Duodenal mucosa (tissue), 2 donors: ENCODE measurements at regions not wholly inside any gene's neighbourhood (a gene's known extent, or its start where the extent isn't known, plus 50 kb on each side); places are given as distances from the start of the nearest gene placed in this dataset.

Source experiments
- H3K27ac ChIP-seq: one replicate; pipeline ENCODE4 v1.7.0; 2013; ENCODE audit warnings: low read depth, low read length
- H3K27me3 ChIP-seq, 2 donors: one replicate each; pipeline ENCODE4 v1.7.0; 2013; ENCODE audit warnings: low read length in 2 of 2, control low read depth in 1 of 2; ENCODE audit not compliant: insufficient read depth in 2 of 2, control insufficient read depth in 1 of 2
- H3K36me3 ChIP-seq, 2 donors: one replicate each; pipeline ENCODE4 v1.7.0; 2013; ENCODE audit warnings: low read length in 2 of 2, control low read depth in 1 of 2; ENCODE audit not compliant: insufficient read depth in 2 of 2, control insufficient read depth in 1 of 2
- H3K4me1 ChIP-seq, 2 donors: one replicate each; pipeline ENCODE4 v1.7.0; 2013; ENCODE audit warnings: low read length in 2 of 2, control low read depth in 1 of 2; ENCODE audit not compliant: insufficient read depth in 2 of 2, control insufficient read depth in 1 of 2
- H3K4me3 ChIP-seq, 2 donors: one replicate each; pipeline ENCODE4 v1.7.0; 2013; ENCODE audit warnings: low read length in 2 of 2, low read depth in 1 of 2
- H3K9ac ChIP-seq, 2 donors: one replicate each; pipeline ENCODE4 v1.7.0; 2013; ENCODE audit warnings: low read length in 2 of 2, low read depth in 1 of 2
- H3K9me3 ChIP-seq, 2 donors: one replicate each; pipeline ENCODE4 v1.7.0; 2013; ENCODE audit warnings: low read length in 2 of 2, control low read depth in 1 of 2; ENCODE audit not compliant: control insufficient read depth in 1 of 2

DNA sequence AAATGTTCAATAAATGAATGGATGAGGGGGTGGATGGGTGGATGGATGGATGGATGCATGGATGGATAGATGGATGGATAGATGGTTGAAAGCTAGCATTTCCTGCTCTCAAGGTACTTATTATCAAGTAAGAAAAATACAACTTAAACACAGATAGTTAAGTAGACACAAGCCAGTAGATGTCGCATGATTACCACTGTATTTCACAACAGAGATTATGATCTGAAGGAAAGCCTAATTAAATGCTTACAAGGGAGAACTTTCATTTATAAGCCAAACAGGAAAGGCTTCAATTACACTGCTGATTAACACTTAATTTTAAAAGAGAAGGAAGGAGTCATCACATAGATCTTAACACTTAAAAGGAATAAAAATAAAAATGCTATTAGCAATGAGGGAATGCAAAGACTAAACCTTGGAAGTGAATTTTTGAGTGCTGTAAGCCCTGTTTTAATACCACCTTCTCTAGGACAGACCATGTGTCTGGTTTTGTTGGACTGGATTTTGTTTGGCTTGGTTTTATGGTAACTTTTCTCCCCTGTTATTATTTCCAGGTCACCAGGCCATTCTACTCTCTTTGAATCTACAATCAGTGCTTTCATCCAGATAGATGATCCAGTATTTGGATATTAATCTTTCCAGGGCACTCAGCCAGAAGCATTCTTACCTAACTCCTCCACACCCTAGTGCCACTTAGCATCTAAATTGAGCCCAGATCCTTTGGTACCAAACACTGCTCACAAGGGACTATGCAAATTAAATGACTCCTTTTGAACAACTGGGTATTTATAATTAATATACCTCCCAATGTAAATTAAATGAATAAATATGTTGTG is 75.5 kb upstream of the SLC39A8 start:
- Histone ChIP-seq H3K27me3 (no peaks in the 10 kb centered on the region), H3K27ac (no peak overlapping the region), H3K4me1 (no peaks in the 10 kb centered on the region), H3K36me3 (no peaks in the 10 kb centered on the region), H3K4me3 (no peak overlapping the region), H3K9ac (no peak overlapping the region), H3K9me3 (no peaks in the 10 kb centered on the region)

DNA sequence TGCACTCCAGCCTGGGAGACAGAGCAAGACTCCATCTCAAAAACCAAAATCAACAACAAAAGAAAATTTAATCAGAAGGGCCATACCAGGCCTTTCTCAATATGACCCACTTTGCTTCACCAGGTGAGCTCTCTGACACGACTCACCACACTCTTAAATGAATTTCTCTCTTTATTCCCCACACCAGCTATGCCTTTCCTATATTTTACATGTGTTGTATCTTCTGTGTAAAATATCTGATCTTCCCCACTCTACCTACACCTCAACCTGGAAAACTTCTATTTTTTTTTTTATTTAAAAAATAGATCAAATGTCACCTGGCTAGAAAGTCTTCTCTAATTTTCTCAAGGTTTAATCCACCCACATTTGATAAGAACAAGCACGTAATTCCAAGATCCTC is 77.6 kb upstream of the SLC39A8 start:
- no peaks in the 10 kb centered on the region for H3K4me1 ChIP-seq
- no peaks in the 10 kb centered on the region for H3K27me3 ChIP-seq
- no peaks in the 10 kb centered on the region for H3K36me3 ChIP-seq
- no peak overlapping the region for H3K4me3 ChIP-seq
- no peak overlapping the region for H3K9ac ChIP-seq
- no peaks in the 10 kb centered on the region for H3K9me3 ChIP-seq
- H3K27ac ChIP-seq = no peak overlapping the region

DNA sequence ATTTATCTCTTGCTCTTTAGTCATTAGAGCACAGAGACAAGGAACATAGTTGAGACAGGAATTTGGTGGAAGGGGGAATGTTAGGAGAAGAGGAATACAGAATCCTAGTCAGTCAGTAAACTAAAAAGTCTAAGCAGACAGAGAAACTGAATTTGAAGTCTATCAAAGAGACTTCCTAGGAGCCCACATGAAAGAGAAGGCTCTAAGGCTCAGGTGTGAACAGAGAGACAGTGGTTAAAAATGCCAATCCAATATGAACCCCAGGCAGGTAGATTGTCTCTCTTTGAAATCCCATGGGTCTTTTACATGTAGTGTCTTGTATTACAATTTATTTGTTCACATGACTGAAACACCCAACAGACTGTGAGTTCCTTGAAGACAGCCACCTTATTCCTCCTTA is 77.8 kb upstream of the NFKB1 start:
- no peak overlapping the region for H3K4me3 ChIP-seq
- no peak overlapping the region for H3K9ac ChIP-seq

DNA sequence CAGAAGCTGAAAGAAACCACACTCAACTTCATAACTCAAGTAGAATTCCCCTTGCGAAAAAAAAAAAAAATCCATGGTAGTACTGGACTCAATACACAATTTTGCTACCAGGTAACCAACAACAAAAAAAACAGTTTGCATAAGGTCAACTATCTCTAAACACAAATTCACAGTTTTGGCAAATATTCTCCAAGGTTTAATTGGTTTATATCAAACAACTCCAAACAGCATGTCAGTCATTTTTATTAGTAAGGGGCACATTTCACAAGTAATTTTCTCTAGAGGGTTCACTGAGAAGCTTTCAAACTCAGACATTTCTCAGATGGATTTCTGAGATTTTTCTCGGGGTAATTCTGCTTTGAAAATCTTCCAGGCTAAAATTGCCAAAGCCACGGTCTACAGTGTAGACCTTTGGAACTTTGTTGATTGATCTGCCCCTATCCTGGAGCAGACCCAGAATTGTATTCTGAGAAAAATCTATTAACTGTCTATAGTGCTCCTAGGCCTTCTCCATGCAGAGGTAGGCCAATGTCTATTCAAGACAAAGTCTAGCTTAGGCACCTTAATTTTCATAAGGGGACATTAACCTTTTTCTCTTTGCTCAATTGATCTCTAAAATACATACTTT is 73.7 kb upstream of the NFKB1 start:
- Histone ChIP-seq H3K27me3 (no peaks in the 10 kb centered on the region), H3K9me3 (no peaks in the 10 kb centered on the region), H3K36me3 (no peaks in the 10 kb centered on the region), H3K9ac (no peak overlapping the region), H3K27ac (no peak overlapping the region), H3K4me3 (no peak overlapping the region), H3K4me1 (peaks cover 0 to 4% of the 10 kb centered on the region in 2 donors)

More for the DNA sequence above, 77.8 kb upstream of the NFKB1 start:
- Histone ChIP-seq H3K27me3 (no peaks in the 10 kb centered on the region), H3K36me3 (no peaks in the 10 kb centered on the region), H3K4me1 (no peaks in the 10 kb centered on the region), H3K27ac (no peak overlapping the region), H3K9me3 (no peaks in the 10 kb centered on the region)

DNA sequence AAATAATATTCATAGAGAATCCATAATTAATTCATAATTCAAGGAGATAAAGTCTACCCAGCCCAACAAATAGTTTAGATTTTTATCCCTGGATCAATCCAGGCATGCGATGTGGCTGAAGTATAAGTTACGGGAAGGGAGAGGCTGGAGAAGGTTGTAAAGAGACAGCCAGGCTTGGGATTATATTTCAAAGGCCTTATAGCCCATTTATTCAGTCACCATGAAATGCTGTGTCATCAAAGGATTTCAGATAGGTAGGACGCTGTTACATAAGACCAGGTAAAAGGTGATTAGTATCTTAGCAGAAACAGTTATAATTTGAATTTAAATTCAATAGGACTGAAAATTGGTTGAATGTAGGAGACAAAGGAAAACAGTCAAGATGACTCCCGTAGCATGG is 73.0 kb upstream of the NFKB1 start:
- Histone ChIP-seq H3K4me3 (no peak overlapping the region), H3K27ac (no peak overlapping the region), H3K27me3 (no peaks in the 10 kb centered on the region), H3K36me3 (no peaks in the 10 kb centered on the region), H3K4me1 (peaks cover 0 to 4% of the 10 kb centered on the region in 2 donors), H3K9ac (no peak overlapping the region), H3K9me3 (no peaks in the 10 kb centered on the region)

DNA sequence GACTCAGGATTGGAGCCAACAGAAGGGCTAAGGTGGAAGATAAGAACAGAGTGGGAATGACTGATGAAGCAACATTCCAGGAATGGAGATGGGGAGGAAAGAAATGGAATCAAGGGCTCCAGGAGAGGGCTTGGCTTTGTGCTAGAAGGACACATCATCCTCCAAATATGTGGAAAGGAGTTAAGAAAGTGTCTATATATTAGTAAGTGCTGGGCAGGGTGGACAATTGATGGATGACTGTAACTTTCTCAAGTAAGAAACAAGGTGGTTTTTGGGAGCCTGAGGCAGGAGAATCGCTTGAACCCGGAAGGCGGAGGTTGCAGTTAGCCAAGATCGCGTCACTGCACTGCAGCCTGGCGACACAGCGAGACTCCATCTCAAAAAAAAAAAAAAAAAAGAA is 71.6 kb upstream of the NFKB1 start:
- Histone ChIP-seq H3K4me1 (peaks cover 0 to 4% of the 10 kb centered on the region in 2 donors), H3K27ac (no peak overlapping the region), H3K4me3 (no peak overlapping the region)

DNA sequence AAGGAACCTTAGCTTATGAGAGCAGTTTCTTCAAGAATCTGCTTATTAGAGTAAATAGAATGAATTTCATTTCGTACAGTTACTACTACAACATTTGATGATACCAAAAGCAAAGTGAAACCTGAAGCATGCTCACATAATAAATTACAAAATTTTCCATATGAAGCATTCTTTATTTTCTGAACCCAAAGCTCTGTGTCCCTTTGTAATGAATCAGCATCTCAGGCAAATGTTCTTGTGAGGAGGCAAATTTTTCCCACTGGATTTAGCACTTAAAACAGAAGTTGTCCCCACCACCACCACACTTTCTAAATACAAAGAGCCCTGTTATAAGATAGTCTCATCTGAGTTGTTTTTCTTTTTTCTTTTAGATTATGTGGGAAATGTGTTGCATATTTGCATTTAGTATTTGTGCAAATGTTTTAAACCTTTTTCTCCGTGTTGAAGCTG is 70.7 kb upstream of the NFKB1 start:
- no peaks in the 10 kb centered on the region for H3K36me3 ChIP-seq
- H3K4me3 ChIP-seq = peak overlapping the region; percentile 67 to 72
- no peaks in the 10 kb centered on the region for H3K27me3 ChIP-seq
- H3K9ac ChIP-seq = peak overlapping the region; percentile 57 to 61
- H3K9me3 ChIP-seq = no peaks in the 10 kb centered on the region
- no peak overlapping the region for H3K27ac ChIP-seq
- peaks cover 0 to 4% of the 10 kb centered on the region in 2 donors for H3K4me1 ChIP-seq

More for the DNA sequence above, 71.6 kb upstream of the NFKB1 start:
- Histone ChIP-seq H3K9ac (no peak overlapping the region), H3K36me3 (no peaks in the 10 kb centered on the region), H3K9me3 (no peaks in the 10 kb centered on the region), H3K27me3 (no peaks in the 10 kb centered on the region)

DNA sequence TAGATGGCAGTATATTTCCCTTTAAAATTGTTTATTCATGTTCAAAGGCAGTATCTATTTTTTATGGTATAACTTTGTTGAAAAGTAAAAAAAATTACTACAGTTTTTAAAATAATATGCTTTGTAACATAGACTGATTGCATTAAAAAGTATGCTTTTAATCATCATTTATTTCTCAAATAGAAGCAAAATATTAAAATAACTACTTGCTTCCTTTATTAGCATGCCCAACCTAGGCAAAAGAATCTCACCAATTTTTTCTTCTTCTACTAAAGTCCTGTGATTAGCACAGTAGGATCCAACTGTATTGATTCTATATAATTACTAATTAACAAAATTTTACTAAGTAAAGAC is 69.6 kb upstream of the NFKB1 start:
- Histone ChIP-seq H3K9ac (no peak overlapping the region), H3K9me3 (no peaks in the 10 kb centered on the region), H3K4me3 (peak overlapping the region; percentile 67 to 72), H3K27me3 (no peaks in the 10 kb centered on the region), H3K36me3 (no peaks in the 10 kb centered on the region), H3K4me1 (peaks cover 0 to 4% of the 10 kb centered on the region in 2 donors), H3K27ac (no peak overlapping the region)

DNA sequence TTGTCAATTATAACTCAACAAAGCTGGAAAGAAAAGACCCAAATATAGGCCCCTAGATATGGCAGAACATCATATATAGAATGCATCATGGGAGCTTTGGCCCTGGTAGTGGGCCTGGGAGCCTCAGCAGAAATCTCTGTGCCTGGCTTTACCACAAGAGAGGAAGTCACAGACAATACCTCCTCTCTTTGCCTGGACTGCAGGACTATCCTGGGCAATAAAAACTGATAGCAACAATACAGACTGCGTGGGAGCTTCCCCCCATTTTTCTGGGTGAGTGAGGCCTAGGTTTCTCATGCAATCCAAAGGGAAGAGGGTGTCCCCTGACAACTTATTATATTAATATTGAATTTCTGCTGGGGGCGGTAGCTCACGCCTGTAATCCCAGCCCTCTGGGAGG is 64.0 kb upstream of the NFKB1 start:
- H3K36me3 ChIP-seq = no peaks in the 10 kb centered on the region
- H3K4me1 ChIP-seq = peaks cover 0 to 12% of the 10 kb centered on the region in 2 donors
- no peaks in the 10 kb centered on the region for H3K27me3 ChIP-seq
- no peak overlapping the region for H3K4me3 ChIP-seq
- H3K27ac ChIP-seq = no peak overlapping the region
- H3K9ac ChIP-seq = no peak overlapping the region
- no peaks in the 10 kb centered on the region for H3K9me3 ChIP-seq

DNA sequence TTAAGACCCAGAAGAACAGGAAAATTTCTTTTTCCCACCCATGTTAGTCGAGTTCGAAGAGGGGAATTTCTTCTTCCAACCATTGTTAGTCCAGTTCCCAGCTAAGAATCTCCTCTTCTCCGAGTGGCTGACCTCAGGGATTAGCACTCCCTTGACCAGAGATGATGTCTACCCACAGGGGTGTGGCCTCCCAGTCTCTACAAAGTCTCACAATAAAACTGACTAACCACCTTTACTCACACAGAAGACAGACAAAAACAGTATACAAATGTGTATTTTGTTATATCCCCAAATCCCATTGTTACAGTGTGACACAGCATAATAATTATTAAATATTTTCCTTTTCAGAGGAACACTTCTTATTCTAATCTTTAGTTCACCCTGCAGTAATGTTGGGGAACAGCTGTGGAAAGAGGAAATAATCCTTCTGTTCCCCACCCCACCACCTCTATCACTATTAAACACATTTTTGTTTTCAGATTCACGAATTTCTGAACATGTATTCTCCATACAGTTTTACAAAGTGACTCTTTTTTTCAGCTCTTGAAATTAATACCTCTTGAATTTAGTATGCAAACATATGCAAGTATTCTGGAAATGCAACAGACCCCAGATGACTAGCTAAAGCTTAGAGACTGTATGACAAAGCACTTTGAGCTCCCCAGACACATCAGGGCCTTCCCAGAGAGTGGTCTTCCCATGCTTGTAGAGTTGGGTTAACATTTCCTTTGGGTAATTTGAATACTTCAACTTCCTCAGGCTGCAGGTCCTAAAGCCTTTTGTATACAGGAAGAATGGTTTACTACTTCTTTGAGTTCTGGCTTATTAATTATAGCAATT is 62.5 kb upstream of the NFKB1 start:
- Histone ChIP-seq H3K36me3 (no peaks in the 10 kb centered on the region), H3K27me3 (no peaks in the 10 kb centered on the region), H3K4me3 (no peak overlapping the region), H3K9ac (no peak overlapping the region), H3K4me1 (peaks cover 0 to 18% of the 10 kb centered on the region in 2 donors), H3K9me3 (no peaks in the 10 kb centered on the region), H3K27ac (no peak overlapping the region)
